KMS-11 (cell line): ENCODE measurements at regions not wholly inside any gene's neighbourhood (a gene's known extent, or its start where the extent isn't known, plus 50 kb on each side); places are given as distances from the start of the nearest gene placed in this dataset.

Experiments used
- H2AFZ ChIP-seq: fragments of 200-600 bp; sonication (generic); 2 replicates; pipeline ENCODE4 v1.6.1; 2016; ENCODE audit warnings: antibody characterized with exemption, mixed run types, low read depth
- H3K27ac ChIP-seq: fragments of 200-600 bp; sonication (generic); 2 replicates; pipeline ENCODE4 v1.6.1; 2016; ENCODE audit warnings: mild to moderate bottlenecking, mixed run types
- H3K27me3 ChIP-seq: fragments of 200-600 bp; sonication (generic); 2 replicates; pipeline ENCODE4 v1.6.1; 2017; ENCODE audit warnings: mild to moderate bottlenecking, low read depth, mixed run types, moderate library complexity; ENCODE audit not compliant: insufficient read depth
- H3K36me3 ChIP-seq: fragments of 200-600 bp; sonication (generic); 2 replicates; pipeline ENCODE4 v1.6.1; 2017; ENCODE audit warnings: mild to moderate bottlenecking, mixed run types; ENCODE audit not compliant: insufficient read depth
- H3K4me1 ChIP-seq: fragments of 200-600 bp; sonication (generic); 2 replicates; pipeline ENCODE4 v1.6.1; 2016; ENCODE audit warnings: mild to moderate bottlenecking, low read depth, mixed run types; ENCODE audit not compliant: poor library complexity, severe bottlenecking
- H3K4me2 ChIP-seq: fragments of 200-600 bp; sonication (generic); 2 replicates; pipeline ENCODE4 v1.7.0; 2016; ENCODE audit warnings: mild to moderate bottlenecking, mixed run types
- H3K4me3 ChIP-seq: fragments of 200-600 bp; sonication (generic); IDR thresholded peaks from 2 replicates; pipeline ENCODE4 v1.6.1; 2017; ENCODE audit warnings: low read depth, low read length, mixed read lengths; ENCODE audit not compliant: insufficient read depth
- H3K79me2 ChIP-seq: fragments of 200-600 bp; sonication (generic); 2 replicates; pipeline ENCODE4 v1.6.1; 2016; ENCODE audit warnings: low read depth, mixed run types; ENCODE audit not compliant: insufficient read depth
- H3K9ac ChIP-seq: fragments of 200-600 bp; sonication (generic); 2 replicates; pipeline ENCODE4 v1.6.1; 2016; ENCODE audit warnings: mild to moderate bottlenecking, mixed run types
- H4K20me1 ChIP-seq: fragments of 200-600 bp; sonication (generic); 2 replicates; pipeline ENCODE4 v1.6.1; 2016; ENCODE audit warnings: mild to moderate bottlenecking, mixed run types; ENCODE audit not compliant: insufficient read depth
- TF ChIP-seq, protein P1 (sequence below): fragments of 200-600 bp; sonication (generic); conservative IDR thresholded peaks from 2 replicates; pipeline ENCODE4 v1.6.1; 2017; ENCODE audit warnings: low read depth, mild to moderate bottlenecking, antibody characterized with exemption, low read length, moderate library complexity, mixed read lengths

DNA sequence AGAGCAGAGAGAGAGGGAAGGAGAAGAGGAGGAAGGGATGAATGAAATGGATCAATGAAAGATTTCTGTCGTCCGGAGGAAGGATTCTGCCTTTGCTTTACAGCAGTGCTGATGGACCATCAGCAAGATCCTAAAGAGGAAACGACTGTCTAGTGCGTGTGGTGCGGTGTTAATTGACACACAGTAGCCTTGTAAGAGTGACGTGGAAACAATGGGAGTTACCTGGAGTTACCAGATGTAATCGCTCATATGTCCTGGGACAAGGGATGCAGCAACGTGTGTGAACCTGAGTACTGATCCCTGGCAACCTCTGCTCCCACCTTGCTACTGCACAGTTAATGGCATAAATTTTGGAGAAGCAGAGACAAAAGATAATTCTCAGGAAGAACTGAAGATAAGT is 62.6 kb upstream of the TPRG1 start:
- TF ChIP-seq, protein P1, sequence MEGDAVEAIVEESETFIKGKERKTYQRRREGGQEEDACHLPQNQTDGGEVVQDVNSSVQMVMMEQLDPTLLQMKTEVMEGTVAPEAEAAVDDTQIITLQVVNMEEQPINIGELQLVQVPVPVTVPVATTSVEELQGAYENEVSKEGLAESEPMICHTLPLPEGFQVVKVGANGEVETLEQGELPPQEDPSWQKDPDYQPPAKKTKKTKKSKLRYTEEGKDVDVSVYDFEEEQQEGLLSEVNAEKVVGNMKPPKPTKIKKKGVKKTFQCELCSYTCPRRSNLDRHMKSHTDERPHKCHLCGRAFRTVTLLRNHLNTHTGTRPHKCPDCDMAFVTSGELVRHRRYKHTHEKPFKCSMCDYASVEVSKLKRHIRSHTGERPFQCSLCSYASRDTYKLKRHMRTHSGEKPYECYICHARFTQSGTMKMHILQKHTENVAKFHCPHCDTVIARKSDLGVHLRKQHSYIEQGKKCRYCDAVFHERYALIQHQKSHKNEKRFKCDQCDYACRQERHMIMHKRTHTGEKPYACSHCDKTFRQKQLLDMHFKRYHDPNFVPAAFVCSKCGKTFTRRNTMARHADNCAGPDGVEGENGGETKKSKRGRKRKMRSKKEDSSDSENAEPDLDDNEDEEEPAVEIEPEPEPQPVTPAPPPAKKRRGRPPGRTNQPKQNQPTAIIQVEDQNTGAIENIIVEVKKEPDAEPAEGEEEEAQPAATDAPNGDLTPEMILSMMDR: no peak
- Histone ChIP-seq H3K4me3 (no peak overlapping the region), H3K79me2 (no peaks in the 10 kb centered on the region), H4K20me1 (no peaks in the 10 kb centered on the region), H3K4me1 (no peaks in the 10 kb centered on the region), H3K4me2 (no peak overlapping the region), H2AFZ (no peak overlapping the region), H3K36me3 (no peaks in the 10 kb centered on the region), H3K9ac (no peak overlapping the region), H3K27ac (no peak overlapping the region), H3K27me3 (no peaks in the 10 kb centered on the region)

- H3K36me3 ChIP-seq: no peaks in the 10 kb centered on the region
- H3K4me2 ChIP-seq: no peak overlapping the region
- H3K4me3 ChIP-seq: no peak overlapping the region
- no peaks in the 10 kb centered on the region for H3K27me3 ChIP-seq
- H4K20me1 ChIP-seq: no peaks in the 10 kb centered on the region
- H3K9ac ChIP-seq: no peak overlapping the region
- no peaks in the 10 kb centered on the region for H3K79me2 ChIP-seq
- no peak overlapping the region for H3K27ac ChIP-seq
- no peaks in the 10 kb centered on the region for H3K4me1 ChIP-seq
- TF ChIP-seq, protein P1: no peak
- no peak overlapping the region for H2AFZ ChIP-seq
These were observed 54.7 kb upstream of the TPRG1 start for GRCh38 chr3:189117087-189117486.

DNA sequence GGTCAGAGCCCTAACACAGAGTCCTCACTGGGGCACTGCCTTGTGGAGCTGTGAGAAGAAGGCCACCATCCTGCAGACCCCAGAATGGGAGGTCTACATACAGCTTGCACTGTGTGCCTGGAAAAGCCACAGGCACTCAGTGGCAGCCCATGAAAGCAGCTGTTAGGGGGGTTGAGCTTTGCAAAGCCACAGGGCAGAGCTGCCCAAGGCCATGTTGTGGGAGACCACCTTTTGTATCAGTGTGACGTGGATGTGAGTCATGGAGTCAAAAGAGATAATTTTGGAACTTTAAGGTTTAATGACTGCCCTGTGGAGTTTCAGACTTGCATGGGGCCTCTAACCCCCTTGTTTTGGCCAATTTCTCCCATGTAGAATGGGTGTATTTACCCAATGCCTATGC is 52.9 kb upstream of the TPRG1 start:
- H4K20me1 ChIP-seq: no peaks in the 10 kb centered on the region
- TF ChIP-seq, protein P1: no peak

GRCh38 chr3:189119950-189120349 is 51.8 kb upstream of the TPRG1 start:
- Histone ChIP-seq H3K4me2 (no peak overlapping the region), H3K27me3 (no peaks in the 10 kb centered on the region), H2AFZ (no peak overlapping the region), H3K79me2 (no peaks in the 10 kb centered on the region), H3K27ac (no peak overlapping the region), H3K36me3 (no peaks in the 10 kb centered on the region), H3K4me1 (no peaks in the 10 kb centered on the region), H3K9ac (no peak overlapping the region), H4K20me1 (no peaks in the 10 kb centered on the region), H3K4me3 (no peak overlapping the region)
- TF ChIP-seq, protein P1: no peak

More for the DNA sequence above, 52.9 kb upstream of the TPRG1 start:
- H3K27ac ChIP-seq: no peak overlapping the region
- no peak overlapping the region for H3K4me3 ChIP-seq
- H3K27me3 ChIP-seq: no peaks in the 10 kb centered on the region
- H2AFZ ChIP-seq: no peak overlapping the region
- H3K79me2 ChIP-seq: no peaks in the 10 kb centered on the region
- no peak overlapping the region for H3K9ac ChIP-seq
- no peak overlapping the region for H3K4me2 ChIP-seq
- no peaks in the 10 kb centered on the region for H3K36me3 ChIP-seq
- H3K4me1 ChIP-seq: no peaks in the 10 kb centered on the region
